ENCODE measurements at regions not wholly inside any gene's neighbourhood (a gene's known extent, or its start where the extent isn't known, plus 50 kb on each side); places are given as distances from the start of the nearest gene placed in this dataset.

GRCh38 chr14:78106381-78106780 is 63.8 kb upstream of the NRXN3 start:
- H3K27ac ChIP-seq (ENCODE audit: low read depth in 1 of 2, low read length in 2 of 2): no peak overlapping the region
- H3K27me3 ChIP-seq (ENCODE audit: control insufficient read depth in 4 of 4, insufficient read depth in 4 of 4, low read length in 3 of 4): peaks cover 0 to 4% (median 0%) of the 10 kb centered on the region in 4 donors
- H3K9me3 ChIP-seq (ENCODE audit: control insufficient read depth in 4 of 4, low read length in 3 of 4): no peaks in the 10 kb centered on the region
- WGBS: 53% methylated on average over 2 of the region's 2 CpGs
- no peaks in the 10 kb centered on the region for H3K36me3 ChIP-seq (ENCODE audit: control insufficient read depth in 4 of 4, insufficient read depth in 3 of 4, low read depth in 1 of 4, low read length in 3 of 4)
- no peak overlapping the region for H3K4me3 ChIP-seq (ENCODE audit: low read depth in 1 of 3, low read length in 3 of 3)
- no peak overlapping the region for H3K9ac ChIP-seq (ENCODE audit: low read depth in 1 of 2, low read length in 2 of 2)
- no peak for TF ChIP-seq TAF1 (conservative IDR thresholded peaks at IDR 0.05)
- TF ChIP-seq, protein P1, sequence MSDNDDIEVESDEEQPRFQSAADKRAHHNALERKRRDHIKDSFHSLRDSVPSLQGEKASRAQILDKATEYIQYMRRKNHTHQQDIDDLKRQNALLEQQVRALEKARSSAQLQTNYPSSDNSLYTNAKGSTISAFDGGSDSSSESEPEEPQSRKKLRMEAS (IDR thresholded peaks at IDR 0.05): no peak
- no peak for TF ChIP-seq ATF3 (IDR thresholded peaks at IDR 0.05)
- TF ChIP-seq FOXA1 (IDR thresholded peaks at IDR 0.05): no peak
- TF ChIP-seq RAD21 (IDR thresholded peaks at IDR 0.05): no peak
- TF ChIP-seq YY1 (IDR thresholded peaks at IDR 0.05): no peak
- no peak for TF ChIP-seq RXRA (IDR thresholded peaks at IDR 0.05)
- no peak for TF ChIP-seq HNF4G (IDR thresholded peaks at IDR 0.05)
- no peak for TF ChIP-seq EGR1 (IDR thresholded peaks at IDR 0.05; ENCODE audit: low read depth in 2 of 2)
- no peak for TF ChIP-seq JUND (IDR thresholded peaks at IDR 0.05)
- no peak for TF ChIP-seq FOXA2 (IDR thresholded peaks at IDR 0.05)
- TF ChIP-seq HNF4A (conservative IDR thresholded peaks at IDR 0.05): no peak
- no peak for TF ChIP-seq CTCF (IDR thresholded peaks at IDR 0.05; ENCODE audit: low read depth, low read length, missing input control)
- TF ChIP-seq, protein P2, sequence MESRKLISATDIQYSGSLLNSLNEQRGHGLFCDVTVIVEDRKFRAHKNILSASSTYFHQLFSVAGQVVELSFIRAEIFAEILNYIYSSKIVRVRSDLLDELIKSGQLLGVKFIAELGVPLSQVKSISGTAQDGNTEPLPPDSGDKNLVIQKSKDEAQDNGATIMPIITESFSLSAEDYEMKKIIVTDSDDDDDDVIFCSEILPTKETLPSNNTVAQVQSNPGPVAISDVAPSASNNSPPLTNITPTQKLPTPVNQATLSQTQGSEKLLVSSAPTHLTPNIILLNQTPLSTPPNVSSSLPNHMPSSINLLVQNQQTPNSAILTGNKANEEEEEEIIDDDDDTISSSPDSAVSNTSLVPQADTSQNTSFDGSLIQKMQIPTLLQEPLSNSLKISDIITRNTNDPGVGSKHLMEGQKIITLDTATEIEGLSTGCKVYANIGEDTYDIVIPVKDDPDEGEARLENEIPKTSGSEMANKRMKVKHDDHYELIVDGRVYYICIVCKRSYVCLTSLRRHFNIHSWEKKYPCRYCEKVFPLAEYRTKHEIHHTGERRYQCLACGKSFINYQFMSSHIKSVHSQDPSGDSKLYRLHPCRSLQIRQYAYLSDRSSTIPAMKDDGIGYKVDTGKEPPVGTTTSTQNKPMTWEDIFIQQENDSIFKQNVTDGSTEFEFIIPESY (IDR thresholded peaks at IDR 0.05): no peak
- TF ChIP-seq NR2F2 (IDR thresholded peaks at IDR 0.05): no peak
- TF ChIP-seq, protein P3, sequence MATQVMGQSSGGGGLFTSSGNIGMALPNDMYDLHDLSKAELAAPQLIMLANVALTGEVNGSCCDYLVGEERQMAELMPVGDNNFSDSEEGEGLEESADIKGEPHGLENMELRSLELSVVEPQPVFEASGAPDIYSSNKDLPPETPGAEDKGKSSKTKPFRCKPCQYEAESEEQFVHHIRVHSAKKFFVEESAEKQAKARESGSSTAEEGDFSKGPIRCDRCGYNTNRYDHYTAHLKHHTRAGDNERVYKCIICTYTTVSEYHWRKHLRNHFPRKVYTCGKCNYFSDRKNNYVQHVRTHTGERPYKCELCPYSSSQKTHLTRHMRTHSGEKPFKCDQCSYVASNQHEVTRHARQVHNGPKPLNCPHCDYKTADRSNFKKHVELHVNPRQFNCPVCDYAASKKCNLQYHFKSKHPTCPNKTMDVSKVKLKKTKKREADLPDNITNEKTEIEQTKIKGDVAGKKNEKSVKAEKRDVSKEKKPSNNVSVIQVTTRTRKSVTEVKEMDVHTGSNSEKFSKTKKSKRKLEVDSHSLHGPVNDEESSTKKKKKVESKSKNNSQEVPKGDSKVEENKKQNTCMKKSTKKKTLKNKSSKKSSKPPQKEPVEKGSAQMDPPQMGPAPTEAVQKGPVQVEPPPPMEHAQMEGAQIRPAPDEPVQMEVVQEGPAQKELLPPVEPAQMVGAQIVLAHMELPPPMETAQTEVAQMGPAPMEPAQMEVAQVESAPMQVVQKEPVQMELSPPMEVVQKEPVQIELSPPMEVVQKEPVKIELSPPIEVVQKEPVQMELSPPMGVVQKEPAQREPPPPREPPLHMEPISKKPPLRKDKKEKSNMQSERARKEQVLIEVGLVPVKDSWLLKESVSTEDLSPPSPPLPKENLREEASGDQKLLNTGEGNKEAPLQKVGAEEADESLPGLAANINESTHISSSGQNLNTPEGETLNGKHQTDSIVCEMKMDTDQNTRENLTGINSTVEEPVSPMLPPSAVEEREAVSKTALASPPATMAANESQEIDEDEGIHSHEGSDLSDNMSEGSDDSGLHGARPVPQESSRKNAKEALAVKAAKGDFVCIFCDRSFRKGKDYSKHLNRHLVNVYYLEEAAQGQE (IDR thresholded peaks at IDR 0.05): no peak
- no peak for TF ChIP-seq SP1 (IDR thresholded peaks at IDR 0.05)
- TF ChIP-seq GABPA (IDR thresholded peaks at IDR 0.05 in 1 of 2, conservative IDR thresholded peaks at IDR 0.05 in 1 of 2): no peak
- no peak for DNase-seq (ENCODE audit: low spot score)
- H3K4me1 ChIP-seq (ENCODE audit: control insufficient read depth in 4 of 4, insufficient read depth in 4 of 4, low read length in 3 of 4): no peaks in the 10 kb centered on the region
